ENCODE measurements at regions not wholly inside any gene's neighbourhood (a gene's known extent, or its start where the extent isn't known, plus 50 kb on each side); places are given as distances from the start of the nearest gene placed in this dataset.

- H3K36me3 ChIP-seq: no peaks in the 10 kb centered on the region
- no peak for TF ChIP-seq POLR2A (IDR thresholded peaks at IDR 0.05)
- no peak for TF ChIP-seq CTCF (IDR thresholded peaks at IDR 0.05)
- TF ChIP-seq EP300 (IDR thresholded peaks at IDR 0.05): no peak
- no peaks in the 10 kb centered on the region for H3K27me3 ChIP-seq
- H3K4me3 ChIP-seq: no peak overlapping the region
- H3K27ac ChIP-seq: peak overlapping the region; percentile 36 to 76 (median 61)
- no peak for DNase-seq (ENCODE audit: low spot score in 2 of 2)
- peaks cover 0 to 20% (median 9%) of the 10 kb centered on the region in 4 donors for H3K4me1 ChIP-seq
- H3K9me3 ChIP-seq: no peaks in the 10 kb centered on the region
- 38 to 39% methylated on average over 5 of the region's 5 CpGs for WGBS, 2 donors
Measured at GRCh38 chr3:73718326-73719110, 93.8 kb upstream of the PDZRN3 start.

- Histone ChIP-seq H3K36me3 (no peaks in the 10 kb centered on the region), H3K9me3 (no peaks in the 10 kb centered on the region), H3K27me3 (no peaks in the 10 kb centered on the region), H3K27ac (no peak overlapping the region), H3K4me3 (no peak overlapping the region), H3K4me1 (peaks cover 0 to 20% (median 9%) of the 10 kb centered on the region in 4 donors)
- TF ChIP-seq CTCF (IDR thresholded peaks at IDR 0.05): no peak
- TF ChIP-seq POLR2A (IDR thresholded peaks at IDR 0.05): no peak
- no peak for TF ChIP-seq EP300 (IDR thresholded peaks at IDR 0.05)
- WGBS, 2 donors: 90 to 92% methylated on average over 3 of the region's 3 CpGs
- DNase-seq (ENCODE audit: low spot score in 2 of 2): no peak
Measured at GRCh38 chr3:73716418-73716817, 91.7 kb upstream of the PDZRN3 start.

GRCh38 chr3:73710340-73710739 lies 85.6 kb upstream of the PDZRN3 start:
- H3K4me3 ChIP-seq: no peak overlapping the region

GRCh38 chr3:73709712-73710111 lies 85.0 kb upstream of the PDZRN3 start:
- 88 to 90% methylated on average over 1 of the region's 1 CpG for WGBS, 2 donors
- DNase-seq (ENCODE audit: low spot score in 2 of 2): no peak
- H3K9me3 ChIP-seq: no peaks in the 10 kb centered on the region
- H3K4me3 ChIP-seq: no peak overlapping the region
- TF ChIP-seq EP300 (IDR thresholded peaks at IDR 0.05): no peak
- TF ChIP-seq POLR2A (IDR thresholded peaks at IDR 0.05): no peak
- no peak for TF ChIP-seq CTCF (IDR thresholded peaks at IDR 0.05)
- H3K36me3 ChIP-seq: no peaks in the 10 kb centered on the region
- H3K27me3 ChIP-seq: no peaks in the 10 kb centered on the region
- no peak overlapping the region for H3K27ac ChIP-seq
- no peaks in the 10 kb centered on the region for H3K4me1 ChIP-seq

More at GRCh38 chr3:73710340-73710739, 85.6 kb upstream of the PDZRN3 start:
- Histone ChIP-seq H3K27ac (no peak overlapping the region), H3K27me3 (no peaks in the 10 kb centered on the region), H3K4me1 (no peaks in the 10 kb centered on the region), H3K9me3 (no peaks in the 10 kb centered on the region), H3K36me3 (no peaks in the 10 kb centered on the region)
- TF ChIP-seq CTCF (IDR thresholded peaks at IDR 0.05): no peak
- TF ChIP-seq POLR2A (IDR thresholded peaks at IDR 0.05): no peak
- TF ChIP-seq EP300 (IDR thresholded peaks at IDR 0.05): no peak
- WGBS, 2 donors: 76 to 96% methylated on average over 1 of the region's 1 CpG
- no peak for DNase-seq (ENCODE audit: low spot score in 2 of 2)

- H3K9me3 ChIP-seq: no peaks in the 10 kb centered on the region
- TF ChIP-seq CTCF (IDR thresholded peaks at IDR 0.05): no peak
- TF ChIP-seq EP300 (IDR thresholded peaks at IDR 0.05): no peak
- TF ChIP-seq POLR2A (IDR thresholded peaks at IDR 0.05): no peak
- H3K4me3 ChIP-seq: no peak overlapping the region
- H3K4me1 ChIP-seq: no peaks in the 10 kb centered on the region
- H3K36me3 ChIP-seq: no peaks in the 10 kb centered on the region
- no peak for DNase-seq (ENCODE audit: low spot score in 2 of 2)
- no peaks in the 10 kb centered on the region for H3K27me3 ChIP-seq
- 56 to 65% methylated on average over 2 of the region's 2 CpGs for WGBS, 2 donors
- no peak overlapping the region for H3K27ac ChIP-seq
Measured at GRCh38 chr3:73708956-73709355, 84.2 kb upstream of the PDZRN3 start.

All from tibial nerve (tissue), 4 donors.